Fibroblast of lung (primary cell): ENCODE measurements at regions not wholly inside any gene's neighbourhood (a gene's known extent, or its start where the extent isn't known, plus 50 kb on each side); places are given as distances from the start of the nearest gene placed in this dataset.
"Not testable (repeated sequence)": the region's sequence is repeated elsewhere in the genome, so short reads cannot be mapped to it uniquely, and the experiment has no call there.

Experiments used
- DNase-seq, 2 donors: peaks; one replicate each; pipeline versions ENCODE4 v3.0.0 to v3.0.0-alpha.2; 2010; ENCODE audit warnings: low read depth in 2 of 2
- H2AFZ ChIP-seq: 2 replicates; pipeline ENCODE4 v1.5.1; 2012; ENCODE audit warnings: low read length, control low read depth, inconsistent platforms
- H3K27ac ChIP-seq: 2 replicates; pipeline ENCODE4 v1.5.1; 2011; ENCODE audit warnings: low read length, control low read depth; ENCODE audit not compliant: insufficient read depth
- H3K27me3 ChIP-seq: 2 replicates; pipeline ENCODE4 v1.5.1; 2011; ENCODE audit warnings: mild to moderate bottlenecking, low read length; ENCODE audit not compliant: control insufficient read depth, insufficient read depth
- H3K36me3 ChIP-seq: 2 replicates; pipeline ENCODE4 v1.5.1; 2011; ENCODE audit warnings: low read length; ENCODE audit not compliant: control insufficient read depth, insufficient read depth
- H3K4me1 ChIP-seq: 2 replicates; pipeline ENCODE4 v1.5.1; 2011; ENCODE audit warnings: low read length; ENCODE audit not compliant: control insufficient read depth, insufficient read depth; ENCODE audit errors: extremely low read depth
- H3K4me2 ChIP-seq: 2 replicates; pipeline ENCODE4 v1.5.1; 2011; ENCODE audit warnings: low read length, control low read depth; ENCODE audit not compliant: insufficient read depth; ENCODE audit errors: extremely low read depth
- H3K4me3 ChIP-seq, 4 experiments: fragments of 200-600 bp in 1 of 4; sonication (generic) in 1 of 4; replicated peaks in 1 of 4; 2 replicates each; pipeline ENCODE4 v1.5.1; 2011 to 2016; ENCODE audit warnings: low read length in 4 of 4, low read depth in 3 of 4, mild to moderate bottlenecking in 3 of 4, control low read depth in 2 of 4, inconsistent platforms in 1 of 4, mixed read lengths in 1 of 4; ENCODE audit not compliant: insufficient read depth in 1 of 4; ENCODE audit errors: control extremely low read depth in 1 of 4
- H3K79me2 ChIP-seq: 2 replicates; pipeline ENCODE4 v1.5.1; 2012; ENCODE audit warnings: mild to moderate bottlenecking, low read length, inconsistent platforms; ENCODE audit not compliant: control insufficient read depth, insufficient read depth
- H3K9ac ChIP-seq: 2 replicates; pipeline ENCODE4 v1.5.1; 2011; ENCODE audit warnings: mild to moderate bottlenecking, low read length, control low read depth; ENCODE audit not compliant: insufficient read depth
- H3K9me3 ChIP-seq: 2 replicates; pipeline ENCODE4 v1.5.1; 2012; ENCODE audit warnings: low read depth, low read length; ENCODE audit not compliant: control insufficient read depth, insufficient read depth
- H4K20me1 ChIP-seq: 2 replicates; pipeline ENCODE4 v1.5.1; 2011; ENCODE audit warnings: low read length; ENCODE audit not compliant: control insufficient read depth, insufficient read depth; ENCODE audit errors: extremely low read depth
- EZH2 ChIP-seq: IDR thresholded peaks from 2 replicates; pipeline ENCODE4 v1.5.1; 2012; ENCODE audit warnings: low read length, control low read depth, mild to moderate bottlenecking; ENCODE audit errors: missing control alignments
- TF ChIP-seq, protein P1 (sequence below), 2 donors: IDR thresholded peaks in 1 of 2; conservative IDR thresholded peaks in 1 of 2; 1 replicate in 1 of 2; 2 replicates in 1 of 2; pipeline ENCODE4 v1.5.1; 2011 to 2012; ENCODE audit warnings: low read length in 2 of 2, control low read depth in 1 of 2, inconsistent platforms in 1 of 2, low read depth in 1 of 2, mild to moderate bottlenecking in 1 of 2

DNA sequence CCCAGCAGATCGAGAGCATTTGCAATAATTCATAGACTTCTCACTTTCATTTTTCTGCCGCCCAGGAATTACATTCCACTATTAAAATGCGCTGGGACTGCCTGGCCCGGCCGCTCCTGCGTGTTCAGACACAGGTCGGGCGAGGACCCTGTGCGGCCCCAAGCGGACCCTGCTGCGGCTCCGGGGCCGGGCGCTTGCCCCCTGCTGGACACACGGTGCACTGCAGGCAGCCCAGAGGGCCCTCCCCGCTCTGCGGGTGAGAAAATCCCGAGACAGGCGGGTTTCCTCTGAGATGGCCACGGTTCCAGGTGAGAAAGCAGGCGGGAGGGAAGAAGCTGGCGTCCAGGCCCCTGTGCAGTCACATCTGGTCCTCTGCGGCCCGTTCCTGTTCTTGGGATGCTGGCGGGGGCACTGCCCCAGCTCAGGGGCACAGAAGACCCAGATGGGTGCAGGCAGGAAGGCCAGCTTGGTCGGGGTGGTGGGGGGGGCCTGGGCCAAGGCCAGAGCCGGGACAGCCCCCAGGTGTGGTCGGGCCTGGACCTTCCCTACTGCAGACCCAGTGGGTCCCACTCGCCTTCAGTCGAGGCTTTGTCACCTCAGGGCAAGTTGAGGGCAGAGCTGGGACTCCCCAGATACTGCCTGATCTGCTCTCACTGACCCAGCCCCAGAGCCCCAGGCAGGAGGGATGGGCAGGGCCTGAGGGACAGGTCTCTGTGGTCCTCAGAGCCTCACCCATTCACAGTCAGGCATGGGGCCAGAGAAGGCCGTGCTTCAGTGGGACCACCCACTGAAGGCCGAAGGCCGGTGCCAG lies 135.1 kb downstream of the FAM53A start:
- DNase-seq: peak; percentile 2 to 20

GRCh38 chr4:1547856-1548826 lies 136.0 kb downstream of the FAM53A start:
- Histone ChIP-seq H3K9me3 (no peaks in the 10 kb centered on the region), H3K36me3 (no peaks in the 10 kb centered on the region), H2AFZ (no peak overlapping the region), H3K27me3 (no peaks in the 10 kb centered on the region), H3K79me2 (no peaks in the 10 kb centered on the region), H4K20me1 (no peaks in the 10 kb centered on the region), H3K4me1 (no peaks in the 10 kb centered on the region), H3K27ac (no peak overlapping the region), H3K4me2 (no peak overlapping the region), H3K9ac (no peak overlapping the region), H3K4me3 (no peak overlapping the region)
- DNase-seq: no peak
- TF ChIP-seq EZH2: no peak
- TF ChIP-seq, protein P1, sequence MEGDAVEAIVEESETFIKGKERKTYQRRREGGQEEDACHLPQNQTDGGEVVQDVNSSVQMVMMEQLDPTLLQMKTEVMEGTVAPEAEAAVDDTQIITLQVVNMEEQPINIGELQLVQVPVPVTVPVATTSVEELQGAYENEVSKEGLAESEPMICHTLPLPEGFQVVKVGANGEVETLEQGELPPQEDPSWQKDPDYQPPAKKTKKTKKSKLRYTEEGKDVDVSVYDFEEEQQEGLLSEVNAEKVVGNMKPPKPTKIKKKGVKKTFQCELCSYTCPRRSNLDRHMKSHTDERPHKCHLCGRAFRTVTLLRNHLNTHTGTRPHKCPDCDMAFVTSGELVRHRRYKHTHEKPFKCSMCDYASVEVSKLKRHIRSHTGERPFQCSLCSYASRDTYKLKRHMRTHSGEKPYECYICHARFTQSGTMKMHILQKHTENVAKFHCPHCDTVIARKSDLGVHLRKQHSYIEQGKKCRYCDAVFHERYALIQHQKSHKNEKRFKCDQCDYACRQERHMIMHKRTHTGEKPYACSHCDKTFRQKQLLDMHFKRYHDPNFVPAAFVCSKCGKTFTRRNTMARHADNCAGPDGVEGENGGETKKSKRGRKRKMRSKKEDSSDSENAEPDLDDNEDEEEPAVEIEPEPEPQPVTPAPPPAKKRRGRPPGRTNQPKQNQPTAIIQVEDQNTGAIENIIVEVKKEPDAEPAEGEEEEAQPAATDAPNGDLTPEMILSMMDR (conservative IDR thresholded peaks at IDR 0.05 in 1 of 2, IDR thresholded peaks at IDR 0.05 in 1 of 2; ENCODE audit: low read depth in 1 of 2, low read length in 2 of 2): no peak

More for the DNA sequence above, 135.1 kb downstream of the FAM53A start:
- H3K9me3 ChIP-seq, H3K9ac ChIP-seq, H4K20me1 ChIP-seq, H3K27me3 ChIP-seq, H3K79me2 ChIP-seq, H2AFZ ChIP-seq, H3K27ac ChIP-seq, H3K36me3 ChIP-seq, H3K4me3 ChIP-seq, H3K4me1 ChIP-seq: not testable (repeated sequence)
- peak overlapping the region; percentile 28 for H3K4me2 ChIP-seq
- TF ChIP-seq, protein P1 (conservative IDR thresholded peaks at IDR 0.05 in 1 of 2, IDR thresholded peaks at IDR 0.05 in 1 of 2; ENCODE audit: low read depth in 1 of 2, low read length in 2 of 2): peak; percentile 77

GRCh38 chr4:1547131-1547855 lies 136.8 kb downstream of the FAM53A start:
- no peak for TF ChIP-seq EZH2

More at GRCh38 chr4:1547131-1547855, 136.8 kb downstream of the FAM53A start:
- H3K9me3 ChIP-seq: no peaks in the 10 kb centered on the region
- H4K20me1 ChIP-seq: no peaks in the 10 kb centered on the region
- no peaks in the 10 kb centered on the region for H3K4me1 ChIP-seq
- no peaks in the 10 kb centered on the region for H3K79me2 ChIP-seq
- no peaks in the 10 kb centered on the region for H3K36me3 ChIP-seq
- H3K4me3 ChIP-seq: no peak overlapping the region
- H3K4me2 ChIP-seq: no peak overlapping the region
- no peak for DNase-seq
- H3K27ac ChIP-seq: no peak overlapping the region
- no peaks in the 10 kb centered on the region for H3K27me3 ChIP-seq
- no peak overlapping the region for H2AFZ ChIP-seq
- no peak overlapping the region for H3K9ac ChIP-seq
